ENCODE measurements at regions not wholly inside any gene's neighbourhood (a gene's known extent, or its start where the extent isn't known, plus 50 kb on each side); places are given as distances from the start of the nearest gene placed in this dataset.

DNA sequence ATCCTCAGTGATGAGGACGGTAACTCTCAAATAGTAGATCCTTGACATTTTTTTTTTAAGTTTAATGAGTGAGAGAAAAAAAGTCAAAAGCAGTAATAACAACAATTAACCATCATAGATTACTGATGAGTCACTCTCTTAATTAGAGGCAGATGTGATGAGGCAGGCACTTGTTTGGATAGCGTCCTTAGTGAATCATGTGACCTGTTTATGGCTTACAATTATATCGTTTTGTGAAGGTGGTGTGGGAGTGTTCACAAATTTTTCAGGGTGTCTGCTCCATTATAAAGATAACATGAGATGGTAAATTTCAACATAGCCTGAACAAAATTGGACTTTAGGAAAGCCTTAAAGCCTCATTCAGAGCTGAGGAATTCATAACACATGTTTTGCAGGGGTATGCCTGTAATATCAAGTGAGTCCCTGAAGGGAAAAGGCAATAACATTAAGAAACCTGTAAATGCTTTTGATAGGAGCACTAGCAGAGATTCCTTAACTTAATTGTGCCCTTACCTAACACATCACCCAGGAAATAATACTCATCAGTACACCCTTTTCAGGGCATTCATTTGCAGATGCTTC, 51.9 kb upstream of the XIAP start:
- no peak overlapping the region for H3K4me3 ChIP-seq
- no peaks in the 10 kb centered on the region for H3K9me3 ChIP-seq
- ATAC-seq (peak; percentile 66), DNase-seq (no peak)
- no peaks in the 10 kb centered on the region for H3K36me3 ChIP-seq (ENCODE audit: low read depth)
- intact Hi-C loops (cut with DNase I, micrococcal nuclease), result no loop called here
- no peaks in the 10 kb centered on the region for H3K4me1 ChIP-seq (ENCODE audit: low read depth)
- TF ChIP-seq CTCF (IDR thresholded peaks at IDR 0.05), result no peak

DNA sequence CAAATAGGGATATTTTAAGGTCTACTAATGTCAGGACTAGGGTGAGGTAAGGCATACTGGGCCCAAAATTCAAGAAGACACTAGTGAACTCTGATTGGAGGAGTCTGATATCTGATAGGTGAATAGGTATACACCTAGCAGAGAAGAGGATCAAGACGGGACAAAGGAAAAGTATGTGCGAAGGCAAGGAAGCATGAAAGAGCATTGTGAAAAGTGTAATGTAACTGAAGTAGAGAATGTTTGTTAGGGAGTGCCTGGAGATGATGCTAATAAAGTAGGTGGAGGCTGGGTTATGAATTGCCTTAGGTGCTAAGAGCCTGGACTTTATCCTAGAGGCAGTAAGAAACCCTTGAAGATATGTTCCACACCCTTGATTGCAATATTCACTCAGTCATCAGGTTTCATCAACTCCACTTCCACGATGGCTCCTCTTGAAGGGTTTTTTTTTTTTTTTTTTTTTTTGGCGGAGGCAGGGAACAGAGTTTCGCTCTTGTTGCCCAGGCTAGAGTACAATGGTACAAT, 49.9 kb upstream of the XIAP start:
- intact Hi-C loops (cut with DNase I, micrococcal nuclease), result no loop called here
- Histone ChIP-seq H3K9me3 (no peaks in the 10 kb centered on the region), H3K4me3 (no peak overlapping the region), H3K36me3 (ENCODE audit: low read depth) (no peaks in the 10 kb centered on the region), H3K4me1 (ENCODE audit: low read depth) (no peaks in the 10 kb centered on the region)
- ATAC-seq (peak; percentile 91), DNase-seq (peak in 1 of 3 donors; percentile 21)
- no peak for TF ChIP-seq CTCF (IDR thresholded peaks at IDR 0.05)
